GM18508 (cell line): ENCODE measurements at regions not wholly inside any gene's neighbourhood (a gene's known extent, or its start where the extent isn't known, plus 50 kb on each side); places are given as distances from the start of the nearest gene placed in this dataset.
"Not testable (repeated sequence)": the region's sequence is repeated elsewhere in the genome, so short reads cannot be mapped to it uniquely, and the experiment has no call there.

ENCODE experiments used
- ATAC-seq: cut with Tn5 transposase; IDR thresholded peaks from one replicate; pipeline ENCODE4 v1.9.1; 2021; ENCODE audit warnings: moderate number of reproducible peaks; ENCODE audit not compliant: insufficient read depth, unreplicated experiment

DNA sequence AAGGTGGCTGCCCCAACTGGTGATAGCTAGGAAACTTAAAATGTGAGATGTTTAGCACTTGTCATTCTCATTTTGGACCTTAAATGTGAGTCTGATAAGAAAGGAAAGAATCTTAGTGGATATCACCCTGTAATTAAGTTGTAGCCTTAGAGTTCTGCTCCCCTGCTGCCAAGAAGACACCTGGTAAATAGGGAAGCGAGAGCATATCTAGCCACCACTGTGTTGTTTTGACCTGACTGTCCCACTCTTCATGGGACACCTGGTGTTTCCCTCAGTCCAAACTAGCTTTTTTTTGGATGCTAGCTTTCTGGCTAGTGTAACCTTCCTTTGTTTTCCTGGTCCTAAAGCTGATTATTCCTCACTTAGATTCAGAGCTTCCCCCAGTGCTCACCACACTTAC is 357.6 kb downstream of the RAD51AP2 start:
- peak; percentile 72 for ATAC-seq

DNA sequence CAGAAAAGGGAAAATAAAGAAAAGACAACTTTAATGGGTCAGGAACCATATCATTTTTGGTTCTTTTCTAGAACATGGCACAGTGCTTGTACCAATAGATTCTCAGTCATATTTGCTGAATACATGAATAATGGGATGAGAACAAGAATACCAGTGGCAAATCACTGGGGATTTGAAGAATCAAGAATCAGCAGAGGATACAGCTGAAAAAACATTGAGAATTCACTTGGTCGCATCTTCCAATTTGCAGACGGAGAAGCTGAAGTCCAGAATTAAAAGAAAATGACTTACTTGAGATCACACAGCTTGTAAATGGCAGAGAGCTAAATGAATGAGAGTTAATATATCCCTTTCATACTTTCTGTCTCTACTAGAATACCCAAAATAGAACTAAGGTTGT is 362.2 kb downstream of the RAD51AP2 start:
- ATAC-seq, result no peak

DNA sequence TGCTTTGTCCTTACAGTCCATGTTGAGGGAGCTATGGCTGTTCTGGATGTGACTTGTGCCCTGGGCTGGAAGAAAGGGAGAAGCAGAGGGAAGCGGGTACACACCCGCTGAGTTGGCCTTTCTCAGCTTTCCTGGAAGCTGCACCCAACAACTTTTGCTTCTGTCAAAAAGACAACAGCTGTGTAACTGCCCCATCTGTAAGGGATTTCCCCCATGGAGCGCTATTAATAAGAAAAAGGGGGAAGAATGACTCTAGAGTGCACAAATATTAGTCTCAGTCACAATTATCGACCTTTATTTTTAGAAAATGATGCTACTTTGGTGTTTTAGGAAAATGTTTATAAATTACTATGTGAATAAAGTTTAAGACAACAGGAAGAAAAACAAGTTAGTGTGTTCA is 368.3 kb downstream of the RAD51AP2 start:
- no peak for ATAC-seq

DNA sequence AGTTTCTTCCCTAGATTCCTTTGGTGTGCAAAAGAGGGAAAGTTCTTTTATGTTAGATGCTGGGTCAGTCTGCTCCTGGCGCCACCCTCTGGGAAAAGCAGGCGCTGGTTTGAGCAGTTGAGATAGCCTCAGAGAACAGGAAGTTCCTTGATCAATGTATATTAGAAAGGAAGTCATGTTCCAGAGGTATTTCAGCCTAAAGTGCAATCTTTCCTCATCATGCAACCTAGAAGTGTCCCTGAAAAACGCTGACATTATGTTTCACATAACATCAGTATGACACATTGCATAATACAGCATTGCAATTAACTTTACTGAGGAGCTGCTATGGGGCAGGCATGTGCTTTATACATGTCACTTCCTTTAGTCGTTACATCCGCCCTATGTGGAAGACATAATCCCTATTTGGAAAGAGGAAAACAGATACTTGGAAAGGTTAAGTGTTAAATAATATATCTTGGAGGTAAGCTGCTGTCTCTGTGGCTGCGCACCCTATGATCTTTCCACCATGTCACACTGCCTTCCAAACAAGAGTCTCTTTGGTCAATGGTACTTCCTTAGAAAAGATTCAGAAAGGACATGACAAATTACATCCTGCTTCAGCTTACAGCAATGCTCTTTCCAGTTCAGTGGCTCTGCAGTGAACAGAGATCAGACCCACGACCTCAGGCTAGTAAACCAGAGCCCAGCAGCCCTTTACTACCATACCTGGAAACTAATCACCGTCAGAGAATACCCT is 369.7 kb downstream of the RAD51AP2 start:
- no peak for ATAC-seq

DNA sequence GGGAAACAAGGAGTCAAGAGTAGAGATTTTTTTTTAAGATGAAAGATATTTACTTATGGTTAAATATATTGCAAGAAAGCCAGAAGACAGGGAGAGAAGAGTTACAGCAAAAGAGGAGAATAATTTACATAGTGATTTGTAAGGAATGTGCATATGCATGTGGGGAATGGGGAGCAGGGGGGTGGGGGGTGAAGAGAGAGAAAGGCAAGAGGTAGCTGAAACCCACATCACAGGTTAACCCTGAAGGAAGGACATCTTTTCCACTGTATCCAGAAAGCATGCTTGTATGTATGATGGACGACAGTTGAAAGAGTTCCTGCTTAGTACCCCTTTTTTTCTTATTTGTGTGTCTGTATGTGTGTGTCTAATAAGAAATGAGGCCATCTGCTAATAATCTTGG is 371.9 kb downstream of the RAD51AP2 start:
- no peak for ATAC-seq

DNA sequence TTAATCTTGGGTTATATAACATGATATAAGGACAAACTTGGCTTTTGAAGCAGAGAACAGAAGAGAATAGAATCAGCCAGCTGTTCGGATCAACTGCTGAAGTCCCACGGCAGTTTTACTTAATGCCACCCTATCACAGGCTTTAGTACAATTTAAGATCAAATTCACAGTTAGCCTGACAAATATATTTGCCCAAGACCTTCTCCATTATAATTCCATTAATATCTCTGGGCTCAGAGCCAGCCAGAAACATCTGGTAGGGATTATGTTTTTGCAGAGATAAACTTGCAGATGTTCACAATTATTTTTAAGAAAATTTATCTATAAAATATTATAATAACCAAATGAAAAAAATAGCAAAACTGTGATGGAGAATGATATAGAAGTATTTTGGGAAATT is 381.4 kb downstream of the RAD51AP2 start:
- no peak for ATAC-seq

DNA sequence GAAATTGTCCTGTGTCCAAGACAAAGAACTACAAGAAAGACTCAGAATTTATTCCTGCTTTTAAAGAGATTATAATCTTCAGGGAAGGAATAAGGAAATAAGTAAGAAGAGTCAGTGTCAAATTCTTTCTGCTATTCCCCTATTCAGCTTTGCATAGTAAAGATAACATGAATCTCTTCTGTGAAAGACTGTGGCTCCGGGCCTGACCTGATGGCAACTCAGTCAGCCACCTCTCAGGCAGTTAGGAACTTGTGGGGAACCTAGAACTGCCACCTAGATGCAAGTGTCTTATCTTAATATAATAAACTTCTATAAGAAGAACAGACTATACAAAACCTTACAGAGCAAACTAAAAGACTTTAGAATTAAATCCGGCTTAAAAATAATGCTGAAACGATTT is 382.0 kb downstream of the RAD51AP2 start:
- no peak for ATAC-seq

DNA sequence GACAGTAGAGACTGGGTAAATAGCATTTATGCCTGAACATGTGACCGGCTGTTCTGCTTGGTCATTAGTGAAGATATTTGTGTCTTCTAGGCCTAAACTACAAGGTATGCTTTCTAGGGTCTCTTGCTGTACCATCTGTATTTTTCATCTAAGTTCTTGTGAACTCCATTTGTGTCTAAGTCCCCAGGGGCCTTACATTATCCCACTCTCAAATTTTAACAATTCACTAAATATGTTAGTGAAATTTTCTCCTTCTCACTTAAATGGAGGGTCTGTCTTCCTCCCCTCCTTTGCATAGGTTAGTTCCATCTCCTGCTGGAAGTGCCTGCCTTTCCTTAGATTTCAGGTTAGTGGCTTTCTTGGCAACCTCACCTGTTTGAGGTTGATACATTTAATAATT is 382.6 kb downstream of the RAD51AP2 start:
- no peak for ATAC-seq

DNA sequence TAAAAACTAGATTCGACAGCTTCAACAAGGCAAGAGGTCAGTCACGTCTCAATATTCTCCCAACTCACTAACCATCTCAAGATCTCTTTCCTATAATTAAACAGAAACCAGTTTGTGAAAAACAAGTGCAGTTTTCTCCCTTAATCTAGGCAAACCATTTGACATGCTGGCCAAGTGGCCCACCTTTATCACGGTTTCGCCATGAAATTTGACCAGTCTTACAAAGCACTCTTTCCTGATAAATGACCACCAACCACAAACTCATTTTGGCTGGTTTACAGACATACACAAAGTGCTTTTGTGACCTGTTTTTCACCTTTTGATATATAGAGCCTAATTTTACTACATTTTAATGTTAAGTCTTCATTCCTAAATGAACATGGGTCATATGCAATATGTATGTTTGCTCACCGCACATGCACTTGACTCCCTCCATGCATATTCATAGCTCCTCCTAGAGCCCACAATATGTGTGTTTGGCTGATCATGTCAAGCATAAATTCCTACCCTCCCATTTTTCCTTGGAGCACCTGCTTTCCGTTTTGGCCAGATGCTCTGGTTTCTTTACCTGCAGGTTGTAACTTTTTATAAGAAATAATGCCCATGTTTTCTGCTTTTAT is 385.1 kb downstream of the RAD51AP2 start:
- no peak for ATAC-seq

DNA sequence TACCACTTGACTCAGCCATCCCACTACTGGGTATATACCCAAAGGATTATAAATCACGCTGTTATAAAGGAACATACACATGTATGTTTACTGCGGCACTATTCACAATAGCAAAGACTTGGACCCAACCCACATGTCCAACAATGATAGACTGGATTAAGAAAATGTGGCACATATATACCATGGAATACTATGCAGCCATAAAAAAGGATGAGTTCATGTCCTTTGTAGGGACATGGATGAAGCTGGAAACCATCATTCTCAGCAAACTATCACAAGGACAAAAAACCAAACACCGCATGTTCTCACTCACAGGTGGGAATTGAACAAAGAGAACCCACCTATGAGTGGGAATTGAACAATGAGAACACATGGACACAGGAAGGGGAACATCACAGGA is 387.6 kb downstream of the RAD51AP2 start:
- not testable (repeated sequence) for ATAC-seq

DNA sequence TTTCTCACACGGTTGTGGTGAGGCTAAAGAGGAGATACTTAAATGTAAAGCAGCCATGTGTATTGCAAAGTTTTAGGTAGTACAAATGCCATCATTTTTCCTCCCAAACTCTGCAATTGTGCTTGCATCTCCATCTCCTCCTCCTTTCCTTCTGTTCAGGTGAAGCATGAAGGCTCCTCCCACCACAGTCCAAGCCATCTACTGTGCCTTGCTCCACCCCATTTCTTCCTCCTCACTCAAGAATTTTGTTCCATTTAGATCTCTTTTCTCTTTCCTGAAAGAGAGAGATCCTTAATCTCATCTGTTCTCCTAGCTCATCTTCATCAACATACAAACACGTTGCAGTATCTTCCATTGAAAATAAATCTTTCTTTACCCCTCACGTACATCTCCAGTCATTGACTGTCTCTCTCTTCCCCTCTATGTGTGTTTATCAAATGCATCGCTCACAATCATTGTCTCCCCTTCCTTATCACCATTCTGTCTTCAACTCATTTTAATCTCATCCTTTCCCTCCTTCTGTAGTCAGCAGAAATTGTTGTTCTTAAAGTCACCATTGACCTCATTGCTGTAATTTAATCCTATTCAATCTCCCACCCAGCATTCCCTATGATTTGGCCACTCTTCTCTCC is 392.1 kb downstream of the RAD51AP2 start:
- no peak for ATAC-seq

DNA sequence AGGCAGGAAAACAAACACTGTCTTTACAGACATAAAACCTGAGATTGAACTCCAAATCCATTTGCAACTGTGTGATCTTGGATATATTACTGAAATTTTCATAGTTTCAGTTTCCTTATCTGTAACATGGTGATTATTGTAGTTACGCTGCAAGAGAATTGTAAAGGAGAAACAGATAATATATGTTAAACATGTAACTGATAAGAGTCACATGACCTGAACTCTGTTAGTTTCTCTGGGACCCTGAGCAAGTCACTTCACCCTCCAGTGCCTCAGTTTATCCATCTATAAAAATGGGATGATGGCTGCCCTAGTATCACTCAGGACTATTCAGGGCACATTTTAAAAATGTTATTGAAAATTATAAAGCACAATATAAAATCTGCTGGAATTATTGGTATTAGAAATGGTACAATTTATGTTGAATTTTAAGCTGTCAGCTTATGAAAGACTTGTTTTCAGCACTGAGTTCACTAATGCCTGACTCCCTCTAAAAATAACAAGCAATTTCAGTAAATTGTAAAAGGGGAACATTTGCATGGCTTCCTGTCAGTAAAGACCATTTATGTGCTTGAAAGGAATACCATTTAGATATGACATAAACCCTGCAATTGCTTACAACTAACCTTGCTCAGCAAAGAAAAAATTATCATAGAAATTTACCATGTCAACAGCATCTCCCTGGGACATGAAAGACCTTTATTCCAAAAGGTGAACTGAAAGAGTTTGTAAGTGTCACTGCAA is 393.5 kb downstream of the RAD51AP2 start:
- ATAC-seq, result no peak

DNA sequence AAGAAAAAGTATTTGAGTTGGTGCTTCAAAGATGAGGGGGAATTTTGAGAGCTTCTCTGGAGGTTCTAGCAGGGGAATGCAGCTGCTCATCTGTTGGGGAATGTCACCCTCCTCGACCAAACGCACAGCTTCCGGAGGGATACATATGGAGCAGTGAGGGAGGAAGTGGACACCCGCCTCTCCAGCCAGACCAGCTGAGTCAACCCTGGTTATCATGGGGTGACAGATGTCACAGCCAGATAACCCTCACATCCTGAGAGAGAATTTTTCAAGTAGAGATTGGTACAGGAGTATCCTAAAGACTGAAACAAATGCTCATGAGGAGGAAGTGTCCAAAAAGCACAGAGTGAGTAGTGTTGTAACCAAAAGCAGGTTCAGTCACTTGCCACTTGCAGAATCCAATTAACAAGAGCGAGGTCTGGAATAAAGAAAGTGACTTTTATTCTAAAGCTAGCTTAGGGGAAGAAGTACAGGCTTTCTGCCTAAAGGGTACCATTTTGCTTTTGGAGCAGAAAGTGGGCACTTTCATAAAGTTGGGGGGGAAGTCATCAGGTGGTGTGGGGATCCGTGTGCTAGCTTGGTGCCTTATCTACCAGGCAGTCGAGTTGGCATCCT is 395.2 kb downstream of the RAD51AP2 start:
- no peak for ATAC-seq

DNA sequence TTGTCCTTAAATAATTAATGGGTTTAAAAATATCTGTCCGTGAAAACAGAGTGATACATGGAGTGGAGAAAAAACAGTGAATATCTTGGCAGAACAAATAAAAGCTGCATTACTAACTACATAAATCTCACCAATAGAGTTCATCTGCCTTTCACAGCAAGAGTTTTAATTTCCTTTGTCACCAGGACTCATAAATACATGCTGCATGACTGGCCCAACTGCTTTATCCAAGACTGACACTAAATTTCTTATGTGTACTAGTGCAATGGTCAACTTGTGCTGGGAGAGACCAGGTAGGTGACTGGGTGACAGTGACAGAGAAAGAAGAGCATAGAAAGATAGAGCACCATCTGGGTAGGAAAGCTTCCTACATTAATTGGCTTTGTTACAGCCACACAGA is 402.8 kb downstream of the RAD51AP2 start:
- no peak for ATAC-seq

DNA sequence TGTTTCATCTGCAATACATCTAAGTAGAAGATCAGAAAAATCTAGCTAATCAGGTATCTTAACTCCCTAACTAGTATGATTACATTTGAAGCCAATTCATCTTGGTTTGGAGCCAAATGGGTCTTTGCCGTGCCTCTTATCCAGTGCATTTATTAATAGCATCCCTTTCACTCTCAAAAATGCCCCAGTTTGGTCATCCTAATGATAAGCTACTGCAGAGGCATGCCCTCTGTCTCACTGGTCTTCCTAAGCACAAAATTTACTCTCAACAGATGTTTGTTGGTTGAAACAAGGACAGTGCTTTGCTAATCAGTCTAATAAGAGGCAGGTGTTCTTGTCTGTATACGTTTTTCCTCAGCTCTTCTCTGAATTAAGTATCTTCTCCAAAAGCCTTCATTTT is 403.2 kb downstream of the RAD51AP2 start:
- ATAC-seq, result no peak

DNA sequence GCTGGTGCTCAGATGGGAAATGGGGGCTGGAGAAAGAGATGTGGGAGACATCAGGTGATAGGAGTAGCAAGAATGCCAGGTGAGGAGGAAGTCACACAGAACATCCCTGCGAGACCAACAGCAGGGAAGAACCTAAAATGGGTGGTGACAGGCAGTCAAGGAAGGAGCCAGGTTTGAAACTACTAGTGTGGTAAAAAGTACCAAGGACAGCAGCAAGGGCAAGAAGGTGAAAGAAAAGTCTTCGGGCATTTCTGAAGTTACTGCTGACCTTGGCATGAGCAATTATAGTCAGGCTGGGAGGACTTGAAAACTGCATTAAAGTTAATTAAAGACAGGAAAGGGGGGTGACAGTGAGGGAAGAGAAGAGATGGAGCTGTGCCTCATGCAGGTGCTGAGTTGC is 410.4 kb downstream of the RAD51AP2 start:
- ATAC-seq, result no peak

DNA sequence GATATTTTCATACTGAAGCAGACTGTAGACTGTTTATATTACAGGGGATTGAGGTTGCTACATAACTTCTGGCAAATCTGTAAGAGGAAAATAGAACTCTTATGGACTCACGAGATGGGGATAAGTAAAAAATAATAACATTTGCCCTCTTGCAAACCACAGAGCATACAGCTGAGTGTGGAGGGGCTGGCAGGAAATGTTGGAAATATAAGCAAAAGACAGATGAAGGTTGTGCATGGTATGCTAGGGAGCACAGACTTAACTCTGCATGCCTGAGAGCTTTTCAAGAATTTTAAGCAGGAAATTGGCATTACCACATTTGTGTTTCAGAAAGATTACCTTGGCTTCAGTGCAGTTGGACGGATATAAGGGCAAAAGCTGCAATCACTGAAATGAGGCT is 411.1 kb downstream of the RAD51AP2 start:
- ATAC-seq, result no peak

DNA sequence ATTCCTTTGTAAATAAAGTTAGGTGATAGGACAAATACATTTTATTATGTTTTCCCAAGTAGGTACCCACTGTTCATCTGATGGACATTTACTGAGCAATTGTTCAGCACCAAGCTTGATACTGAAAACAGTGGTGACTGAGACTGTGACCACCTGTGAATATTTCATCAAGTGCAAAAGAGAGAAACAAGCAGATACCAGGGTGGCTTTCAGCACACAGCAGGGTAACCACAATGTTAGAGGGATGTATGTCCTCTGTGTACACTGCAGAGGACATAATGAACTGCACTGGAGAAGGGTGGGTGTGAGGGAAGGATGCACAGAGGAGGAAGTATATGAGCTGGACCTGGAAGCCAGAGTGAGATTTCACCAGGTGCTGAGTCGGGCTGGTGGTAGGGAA is 411.8 kb downstream of the RAD51AP2 start:
- ATAC-seq, result no peak

DNA sequence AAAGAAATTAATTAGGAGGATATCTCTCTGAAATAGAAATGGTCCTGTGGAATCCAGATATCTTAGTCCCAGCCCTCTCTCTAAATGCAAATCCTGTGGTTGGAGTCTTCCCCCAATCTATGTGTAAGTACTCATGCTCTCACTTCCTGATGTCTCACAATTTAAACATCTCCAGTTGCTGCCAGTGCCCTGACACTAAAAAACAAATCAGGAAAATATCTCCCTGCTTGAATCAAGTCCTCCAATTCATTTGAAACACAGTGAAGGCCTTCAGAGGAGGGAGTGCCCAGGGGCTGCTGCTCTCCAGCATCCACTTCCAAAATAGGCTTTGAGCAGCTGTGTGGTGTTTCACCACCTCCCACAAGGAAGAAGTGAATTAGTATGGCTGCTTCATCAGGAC is 413.8 kb downstream of the RAD51AP2 start:
- ATAC-seq, result peak; percentile 69

DNA sequence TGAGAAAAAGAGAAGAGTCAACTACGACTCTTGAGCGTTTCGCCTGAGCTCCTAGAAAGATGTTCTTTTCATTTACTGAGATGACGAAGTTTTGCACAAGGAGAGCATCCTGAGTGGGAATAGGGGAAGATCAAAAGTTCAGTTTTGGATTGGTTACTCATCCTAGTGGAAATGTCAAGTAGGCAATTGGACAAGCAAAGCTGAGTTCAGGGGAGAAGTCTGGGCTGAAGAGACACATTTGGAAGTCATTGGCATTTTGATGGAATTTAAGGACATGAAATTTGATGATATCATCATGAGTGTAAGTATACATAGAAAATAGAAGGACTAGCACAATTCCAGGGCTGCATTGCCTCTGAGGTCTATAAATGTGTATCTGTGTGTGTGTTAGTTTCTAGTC is 416.6 kb downstream of the RAD51AP2 start:
- ATAC-seq, result no peak

DNA sequence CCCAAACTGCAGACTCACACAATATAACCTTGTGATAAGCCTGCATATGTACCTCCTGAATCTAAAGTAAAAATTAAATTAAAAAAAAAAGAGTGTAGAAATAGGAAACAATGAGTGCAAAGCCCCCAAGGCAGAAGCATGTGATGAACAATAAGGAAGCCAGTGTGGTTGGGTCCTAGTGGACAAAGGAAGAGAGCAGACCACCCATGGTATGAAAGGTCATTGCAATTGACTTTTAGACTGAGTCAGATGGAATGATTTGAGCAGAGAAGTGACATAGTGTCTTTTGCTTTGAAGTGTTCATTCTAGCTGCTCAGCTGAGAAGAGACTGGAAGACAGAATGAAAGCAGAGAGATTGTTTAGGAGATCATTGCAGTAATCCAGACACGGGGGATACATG is 417.1 kb downstream of the RAD51AP2 start:
- ATAC-seq, result no peak
